ENCODE measurements at regions not wholly inside any gene's neighbourhood (a gene's known extent, or its start where the extent isn't known, plus 50 kb on each side); places are given as distances from the start of the nearest gene placed in this dataset.
"Not testable (repeated sequence)": the region's sequence is repeated elsewhere in the genome, so short reads cannot be mapped to it uniquely, and the experiment has no call there.

GRCh38 chr16:5296176-5296575 lies 198.6 kb upstream of the EEF2KMT start:
- no peak for DNase-seq (ENCODE audit: low spot score)
- no peak overlapping the region for H3K27ac ChIP-seq
- H3K27me3 ChIP-seq: no peaks in the 10 kb centered on the region
- TF ChIP-seq CTCF (IDR thresholded peaks at IDR 0.05): no peak
- no peaks in the 10 kb centered on the region for H3K4me1 ChIP-seq
- no peaks in the 10 kb centered on the region for H3K36me3 ChIP-seq
- no peak overlapping the region for H3K4me3 ChIP-seq
- H3K9me3 ChIP-seq: peaks cover 0 to 3% of the 10 kb centered on the region in 2 donors

DNA sequence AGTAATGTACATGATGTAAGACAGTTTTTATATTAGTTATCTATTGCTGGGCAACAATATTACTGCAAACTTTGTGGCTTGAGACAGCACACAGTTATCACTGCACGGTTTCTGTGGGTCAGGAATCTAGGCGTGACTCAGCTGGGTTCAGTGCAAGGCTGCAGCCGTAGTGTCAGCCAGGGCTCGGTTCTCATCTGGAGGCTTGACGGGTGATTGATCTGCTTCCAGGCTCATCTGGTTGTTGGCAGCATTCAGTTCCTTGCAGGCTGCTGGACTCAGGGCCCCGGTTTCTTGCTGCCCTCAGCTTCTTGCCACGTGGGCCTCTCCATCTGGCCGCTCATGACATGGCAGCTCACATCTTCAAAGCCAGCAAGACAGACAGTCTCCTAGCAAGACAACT lies 197.7 kb upstream of the EEF2KMT start:
- H3K27ac ChIP-seq; H3K4me1 ChIP-seq; H3K27me3 ChIP-seq; H3K4me3 ChIP-seq; DNase-seq (ENCODE audit: low spot score); H3K9me3 ChIP-seq; H3K36me3 ChIP-seq: not testable (repeated sequence)

DNA sequence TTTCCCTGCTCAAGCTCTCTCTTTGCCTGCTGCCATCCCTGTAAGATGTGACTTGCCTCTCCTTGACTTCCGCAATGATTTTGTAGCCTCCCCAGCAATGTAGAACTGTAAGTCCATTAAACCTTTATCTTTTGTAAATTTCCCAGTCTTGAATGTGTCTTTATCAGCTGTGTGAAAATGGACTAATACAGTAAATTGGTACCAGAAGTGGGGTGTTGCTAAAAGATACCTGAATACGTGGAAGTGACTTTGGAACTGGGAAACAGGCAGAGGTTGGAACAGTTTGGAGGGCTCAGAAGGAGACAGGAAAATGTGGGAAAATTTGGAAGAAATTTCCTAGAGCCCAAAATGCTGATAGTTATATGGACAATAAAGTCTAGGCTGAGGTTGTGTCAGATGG lies 184.6 kb upstream of the EEF2KMT start:
- H3K27me3 ChIP-seq; DNase-seq (ENCODE audit: low spot score); H3K27ac ChIP-seq; H3K36me3 ChIP-seq; H3K4me3 ChIP-seq; H3K4me1 ChIP-seq: not testable (repeated sequence)
- H3K9me3 ChIP-seq: peaks cover 7 to 20% of the 10 kb centered on the region in 2 donors

GRCh38 chr16:5257462-5257861 lies 159.9 kb upstream of the EEF2KMT start:
- H3K27me3 ChIP-seq: no peaks in the 10 kb centered on the region
- DNase-seq (ENCODE audit: low spot score): no peak
- H3K27ac ChIP-seq: no peak overlapping the region
- H3K4me3 ChIP-seq: no peak overlapping the region
- no peaks in the 10 kb centered on the region for H3K36me3 ChIP-seq
- no peaks in the 10 kb centered on the region for H3K4me1 ChIP-seq
- H3K9me3 ChIP-seq: no peaks in the 10 kb centered on the region
- TF ChIP-seq CTCF (IDR thresholded peaks at IDR 0.05): no peak

- no peak overlapping the region for H3K27ac ChIP-seq
- no peaks in the 10 kb centered on the region for H3K27me3 ChIP-seq
- no peaks in the 10 kb centered on the region for H3K36me3 ChIP-seq
- no peak overlapping the region for H3K4me3 ChIP-seq
- no peak for TF ChIP-seq CTCF (IDR thresholded peaks at IDR 0.05)
- no peak for DNase-seq (ENCODE audit: low spot score)
- H3K4me1 ChIP-seq: no peaks in the 10 kb centered on the region
- no peaks in the 10 kb centered on the region for H3K9me3 ChIP-seq
These were observed 155.2 kb upstream of the EEF2KMT start for GRCh38 chr16:5252791-5253190.

- not testable (repeated sequence) for H3K9me3 ChIP-seq; H3K27me3 ChIP-seq; H3K4me1 ChIP-seq; H3K27ac ChIP-seq; DNase-seq (ENCODE audit: low spot score); H3K36me3 ChIP-seq; H3K4me3 ChIP-seq
These were observed 149.8 kb upstream of the EEF2KMT start for GRCh38 chr16:5247403-5247802.

GRCh38 chr16:5240278-5240626 lies 142.7 kb upstream of the EEF2KMT start:
- H3K27ac ChIP-seq; DNase-seq (ENCODE audit: low spot score); H3K36me3 ChIP-seq; H3K4me1 ChIP-seq; H3K9me3 ChIP-seq; H3K27me3 ChIP-seq: not testable (repeated sequence)
- H3K4me3 ChIP-seq: peak overlapping the region in 1 of 2 donors; percentile 40

GRCh38 chr16:5239472-5240277 lies 142.1 kb upstream of the EEF2KMT start:
- DNase-seq (ENCODE audit: low spot score); H3K4me1 ChIP-seq; H3K27me3 ChIP-seq: not testable (repeated sequence)

More at GRCh38 chr16:5239472-5240277, 142.1 kb upstream of the EEF2KMT start:
- peak; percentile 32 to 65 for TF ChIP-seq CTCF (IDR thresholded peaks at IDR 0.05)
- peak overlapping the region in 1 of 2 donors; percentile 40 for H3K4me3 ChIP-seq
- not testable (repeated sequence) for H3K27ac ChIP-seq, H3K36me3 ChIP-seq, H3K9me3 ChIP-seq

Measured in right atrium auricular region (tissue), 2 donors.